Activated T-helper 1 cell treated with anti-CD3 and anti-CD28 coated beads, Interleukin-12 subunit alpha, Interleukin-12 subunit beta, Interleukin-2, Interleukin-4 antibody, amounts not matched to agents 30 ng/mL and 10 ng/mL and 1 ng/mL, durations not matched to agents 14 hours and 24 hours and 36 hours (primary cell): ENCODE measurements at regions not wholly inside any gene's neighbourhood (a gene's known extent, or its start where the extent isn't known, plus 50 kb on each side); places are given as distances from the start of the nearest gene placed in this dataset.
"Not testable (repeated sequence)": the region's sequence is repeated elsewhere in the genome, so short reads cannot be mapped to it uniquely, and the experiment has no call there.

Experiments used
- DNase-seq: peaks from one replicate; pipeline ENCODE4 v3.0.0; 2021; ENCODE audit warnings: low spot score
- H3K27ac Mint-ChIP-seq: one replicate; pipeline ENCODE4 v1.8.0; 2021; ENCODE audit warnings: mild to moderate bottlenecking, mixed read lengths
- H3K27me3 Mint-ChIP-seq: one replicate; pipeline ENCODE4 v1.8.0; 2022; ENCODE audit warnings: mild to moderate bottlenecking, moderate library complexity, mixed read lengths; ENCODE audit not compliant: insufficient read depth
- H3K36me3 Mint-ChIP-seq: one replicate; pipeline ENCODE4 v1.8.0; 2021; ENCODE audit warnings: low read depth, mixed read lengths
- H3K4me1 Mint-ChIP-seq: one replicate; pipeline ENCODE4 v1.8.0; 2021; ENCODE audit warnings: low read depth, mixed read lengths
- H3K4me3 Mint-ChIP-seq: one replicate; pipeline ENCODE4 v1.8.0; 2021; ENCODE audit warnings: mild to moderate bottlenecking, moderate library complexity, mixed read lengths
- H3K9me3 Mint-ChIP-seq: one replicate; pipeline ENCODE4 v1.8.0; 2021; ENCODE audit warnings: mixed read lengths
- intact Hi-C: fragments of 100-400 bp; cut with micrococcal nuclease; formaldehyde crosslinking; loops from one replicate; pipeline ENCODE4 v1.15.1; 2024

DNA sequence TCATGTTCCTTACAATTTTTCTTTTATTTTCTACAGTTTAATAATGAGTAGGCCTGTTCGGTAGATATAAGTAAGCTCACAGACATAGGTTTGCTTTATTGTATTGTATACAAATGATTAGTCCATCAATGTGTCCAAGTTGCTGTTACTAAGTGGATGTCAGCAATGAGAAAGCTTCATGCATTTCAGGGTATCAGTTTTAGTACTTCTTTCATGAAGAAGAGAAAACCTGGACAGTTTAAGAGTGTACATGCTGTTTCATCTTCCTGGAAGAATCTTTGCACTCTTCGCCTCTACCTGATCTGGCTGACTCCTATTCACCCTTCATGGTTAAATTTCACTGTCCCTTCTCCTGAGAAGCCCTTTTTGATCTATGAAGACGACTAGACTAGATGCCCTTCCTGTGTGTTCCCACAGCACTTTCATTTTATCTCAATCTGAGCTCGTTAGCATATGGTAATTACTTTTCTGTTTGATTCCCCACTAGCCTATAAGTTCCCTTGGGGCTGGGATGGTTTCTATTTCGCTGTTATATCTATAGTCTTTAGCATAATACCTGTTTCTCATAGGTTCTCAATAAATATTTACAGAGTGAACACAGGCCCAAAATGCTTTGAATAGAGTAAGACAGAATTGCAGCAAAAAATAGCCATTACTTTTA, 70.7 kb downstream of the CETN3 start:
- DNase-seq = no peak
- intact Hi-C loops = no loop called here
- Mint-ChIP-seq H3K36me3 (no peaks in the 10 kb centered on the region), H3K27ac (no peak overlapping the region), H3K4me3 (no peak overlapping the region), H3K27me3 (peaks cover 3% of the 10 kb centered on the region), H3K4me1 (no peaks in the 10 kb centered on the region), H3K9me3 (no peaks in the 10 kb centered on the region)

DNA sequence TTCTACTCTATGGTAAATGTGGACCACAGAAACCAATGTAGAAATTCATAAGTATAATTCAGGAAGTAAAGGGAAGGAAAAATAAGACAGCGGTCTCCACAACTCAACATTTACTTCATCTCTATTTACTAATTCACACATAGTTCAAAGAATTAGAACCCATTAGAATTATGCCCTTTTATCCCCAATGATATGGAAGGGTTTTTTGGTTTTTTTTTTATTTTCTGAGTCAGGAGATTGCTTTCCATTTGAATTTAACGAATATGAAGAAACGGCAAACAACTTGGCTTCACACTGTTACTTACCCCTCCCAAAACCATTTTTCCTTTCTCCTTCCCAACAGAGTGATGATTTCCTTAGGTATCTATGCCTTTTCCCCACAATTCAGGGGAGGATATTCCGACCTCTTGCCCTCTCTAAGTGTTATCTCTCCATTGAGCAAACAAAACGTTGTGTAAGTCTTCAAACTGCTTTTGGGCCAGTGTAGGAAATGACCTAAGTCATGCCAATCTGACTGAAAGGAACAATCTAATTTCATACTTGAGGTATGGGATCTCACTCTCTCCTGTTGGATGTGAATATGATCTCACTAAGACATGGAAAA, 72.0 kb downstream of the CETN3 start:
- Mint-ChIP-seq H3K4me1 (no peaks in the 10 kb centered on the region), H3K27me3 (peaks cover 3% of the 10 kb centered on the region), H3K4me3 (no peak overlapping the region), H3K9me3 (no peaks in the 10 kb centered on the region), H3K27ac (no peak overlapping the region), H3K36me3 (no peaks in the 10 kb centered on the region)
- intact Hi-C loops = no loop called here
- no peak for DNase-seq

- no peak for DNase-seq
- Mint-ChIP-seq H3K27me3 (peaks cover 3% of the 10 kb centered on the region), H3K9me3 (no peaks in the 10 kb centered on the region), H3K36me3 (no peaks in the 10 kb centered on the region), H3K4me3 (no peak overlapping the region), H3K4me1 (no peaks in the 10 kb centered on the region), H3K27ac (no peak overlapping the region)
- intact Hi-C loops = no loop called here
Measured at GRCh38 chr5:90336752-90337151, 72.8 kb downstream of the CETN3 start.

- Mint-ChIP-seq H3K4me3 (no peak overlapping the region), H3K9me3 (no peaks in the 10 kb centered on the region), H3K36me3 (no peaks in the 10 kb centered on the region), H3K27me3 (peaks cover under 1% of the 10 kb centered on the region), H3K4me1 (no peaks in the 10 kb centered on the region), H3K27ac (no peak overlapping the region)
- DNase-seq = no peak
- intact Hi-C loops = no loop called here
Measured at GRCh38 chr5:90334741-90335140, 74.8 kb downstream of the CETN3 start.

DNA sequence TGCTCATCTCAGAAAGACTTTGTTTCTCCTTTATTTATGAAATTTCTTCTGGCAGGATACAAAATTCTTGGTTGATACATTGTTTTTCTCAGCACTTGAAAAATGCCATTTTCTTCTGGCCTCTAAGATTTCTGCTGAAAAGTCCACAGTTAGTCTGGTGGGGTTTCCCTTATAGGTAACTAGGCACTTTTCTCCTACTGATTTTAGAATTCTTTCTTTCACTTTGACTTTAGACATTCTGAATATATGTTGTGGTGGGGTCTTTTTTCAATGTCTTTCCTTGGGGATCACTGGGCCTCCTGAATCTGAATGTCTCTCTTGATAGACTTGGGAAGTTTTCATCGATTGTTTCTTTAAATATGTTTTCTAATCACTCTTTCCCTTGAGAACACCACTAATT, 79.6 kb downstream of the CETN3 start:
- H3K9me3 Mint-ChIP-seq = no peaks in the 10 kb centered on the region
- no peaks in the 10 kb centered on the region for H3K4me1 Mint-ChIP-seq
- intact Hi-C loops = no loop called here
- H3K4me3 Mint-ChIP-seq = no peak overlapping the region
- H3K36me3 Mint-ChIP-seq = no peaks in the 10 kb centered on the region
- no peak overlapping the region for H3K27ac Mint-ChIP-seq
- H3K27me3 Mint-ChIP-seq = peaks cover 3% of the 10 kb centered on the region
- no peak for DNase-seq

- no peaks in the 10 kb centered on the region for H3K4me1 Mint-ChIP-seq
- DNase-seq = no peak
- H3K27ac Mint-ChIP-seq = no peak overlapping the region
- H3K27me3 Mint-ChIP-seq = peaks cover 3% of the 10 kb centered on the region
- no peak overlapping the region for H3K4me3 Mint-ChIP-seq
- H3K9me3 Mint-ChIP-seq = no peaks in the 10 kb centered on the region
- intact Hi-C loops = no loop called here
- H3K36me3 Mint-ChIP-seq = no peaks in the 10 kb centered on the region
Measured at GRCh38 chr5:90326995-90327394, 82.6 kb downstream of the CETN3 start.

- intact Hi-C loops = no loop called here
- no peaks in the 10 kb centered on the region for H3K36me3 Mint-ChIP-seq
- H3K27ac Mint-ChIP-seq = no peak overlapping the region
- no peaks in the 10 kb centered on the region for H3K9me3 Mint-ChIP-seq
- no peaks in the 10 kb centered on the region for H3K4me1 Mint-ChIP-seq
- H3K4me3 Mint-ChIP-seq = no peak overlapping the region
- DNase-seq = no peak
- peaks cover 5% of the 10 kb centered on the region for H3K27me3 Mint-ChIP-seq
Measured at GRCh38 chr5:90325093-90325492, 84.5 kb downstream of the CETN3 start.

GRCh38 chr5:90320348-90320747, 89.2 kb downstream of the CETN3 start:
- DNase-seq, H3K27me3 Mint-ChIP-seq, intact Hi-C loops, H3K9me3 Mint-ChIP-seq, H3K27ac Mint-ChIP-seq, H3K36me3 Mint-ChIP-seq, H3K4me3 Mint-ChIP-seq, H3K4me1 Mint-ChIP-seq: not testable (repeated sequence)

DNA sequence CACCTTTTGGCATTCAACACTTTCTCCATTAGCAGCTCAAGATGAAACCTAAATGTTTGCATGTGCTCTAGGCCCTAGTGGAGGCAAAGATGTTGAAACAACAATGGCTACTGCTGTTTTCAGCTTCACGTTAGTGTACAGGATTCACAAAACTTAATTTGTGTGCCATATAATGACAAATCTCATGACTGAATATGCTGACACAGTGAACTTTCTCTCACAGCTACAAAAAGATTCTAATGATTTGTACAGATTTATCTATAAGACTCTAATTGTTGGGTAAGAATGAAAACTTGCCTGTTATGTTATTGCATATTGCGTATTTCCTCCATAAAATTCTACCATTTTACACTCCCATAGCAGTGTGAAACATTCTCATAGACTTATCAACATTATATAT, 97.5 kb downstream of the CETN3 start:
- H3K36me3 Mint-ChIP-seq = no peaks in the 10 kb centered on the region
- H3K27ac Mint-ChIP-seq = no peak overlapping the region
- H3K4me3 Mint-ChIP-seq = no peak overlapping the region
- no peaks in the 10 kb centered on the region for H3K9me3 Mint-ChIP-seq
- intact Hi-C loops = no loop called here
- no peak for DNase-seq
- H3K4me1 Mint-ChIP-seq = no peaks in the 10 kb centered on the region
- H3K27me3 Mint-ChIP-seq = peaks cover 3% of the 10 kb centered on the region

GRCh38 chr5:90311401-90311800, 98.2 kb downstream of the CETN3 start:
- DNase-seq = no peak
- H3K4me1 Mint-ChIP-seq = no peaks in the 10 kb centered on the region
- no peaks in the 10 kb centered on the region for H3K9me3 Mint-ChIP-seq
- intact Hi-C loops = no loop called here
- no peak overlapping the region for H3K4me3 Mint-ChIP-seq
- H3K27ac Mint-ChIP-seq = no peak overlapping the region
- H3K36me3 Mint-ChIP-seq = no peaks in the 10 kb centered on the region
- peaks cover 3% of the 10 kb centered on the region for H3K27me3 Mint-ChIP-seq

DNA sequence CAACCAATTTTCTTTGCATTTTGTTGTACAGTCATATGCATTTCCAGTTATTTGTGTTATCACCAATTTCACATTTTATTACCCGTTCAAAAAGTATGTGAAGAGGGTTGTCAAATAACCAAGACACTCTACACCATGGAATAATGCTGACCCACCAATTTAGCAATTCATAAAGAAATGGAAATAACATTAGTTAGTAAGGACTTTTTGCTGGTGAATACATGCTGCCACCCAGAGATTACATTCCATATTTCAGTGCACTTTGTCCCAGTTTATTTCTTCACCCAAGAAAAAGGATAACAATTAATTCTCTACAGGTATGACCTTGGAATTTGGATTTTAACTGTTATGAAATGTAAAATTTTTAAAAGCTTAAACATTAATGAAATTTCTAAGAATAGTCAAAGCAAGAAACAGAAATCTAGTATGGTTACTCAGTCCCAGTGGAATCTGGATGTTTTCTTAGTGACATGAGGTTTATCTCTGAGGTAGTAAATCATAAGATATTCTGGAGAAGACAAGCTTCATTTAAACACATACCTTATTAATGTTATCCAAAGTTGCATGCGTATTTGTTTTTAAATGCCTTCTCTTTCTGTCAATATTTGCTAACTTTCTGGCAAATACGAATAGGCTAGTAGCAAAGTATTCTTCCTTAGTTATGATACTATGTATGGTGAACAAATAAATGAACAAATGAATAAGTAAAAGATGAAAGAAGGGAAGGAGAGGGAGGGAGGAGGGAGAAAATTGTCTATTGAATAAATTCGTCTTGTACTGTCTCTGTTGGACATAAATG, 100.6 kb downstream of the CETN3 start:
- Mint-ChIP-seq H3K4me1 (no peaks in the 10 kb centered on the region), H3K4me3 (no peak overlapping the region), H3K9me3 (no peaks in the 10 kb centered on the region), H3K36me3 (no peaks in the 10 kb centered on the region), H3K27ac (no peak overlapping the region), H3K27me3 (peaks cover 3% of the 10 kb centered on the region)
- no peak for DNase-seq
- intact Hi-C loops = no loop called here

DNA sequence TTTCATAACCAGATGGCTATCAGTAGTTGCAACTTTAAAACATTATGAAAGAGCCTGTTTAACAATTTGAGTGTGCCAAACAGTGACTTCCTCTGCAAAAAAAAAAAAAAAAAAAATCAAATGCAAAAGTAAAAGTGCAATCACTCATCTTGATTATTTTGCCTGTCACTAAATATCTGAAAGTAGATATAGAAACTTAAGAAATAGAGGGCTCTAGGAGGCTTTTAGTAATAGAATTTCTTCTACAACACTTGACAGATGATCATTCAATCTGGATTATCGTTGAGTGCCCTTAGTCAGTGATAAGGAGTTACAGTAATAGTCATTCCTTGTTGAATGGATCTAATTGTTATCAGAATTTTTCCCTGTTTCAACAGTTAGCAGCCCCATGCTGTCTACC, 101.8 kb downstream of the CETN3 start:
- Mint-ChIP-seq H3K36me3 (no peaks in the 10 kb centered on the region), H3K4me3 (no peak overlapping the region), H3K27me3 (peaks cover 5% of the 10 kb centered on the region), H3K4me1 (no peaks in the 10 kb centered on the region), H3K27ac (no peak overlapping the region), H3K9me3 (no peaks in the 10 kb centered on the region)
- intact Hi-C loops = no loop called here
- no peak for DNase-seq

GRCh38 chr5:90307322-90307721, 102.2 kb downstream of the CETN3 start:
- Mint-ChIP-seq H3K36me3 (no peaks in the 10 kb centered on the region), H3K9me3 (no peaks in the 10 kb centered on the region), H3K27ac (no peak overlapping the region), H3K4me1 (no peaks in the 10 kb centered on the region), H3K27me3 (peaks cover 5% of the 10 kb centered on the region), H3K4me3 (no peak overlapping the region)
- DNase-seq = no peak
- intact Hi-C loops = no loop called here
